ENCODE measurements at regions not wholly inside any gene's neighbourhood (a gene's known extent, or its start where the extent isn't known, plus 50 kb on each side); places are given as distances from the start of the nearest gene placed in this dataset.

DNA sequence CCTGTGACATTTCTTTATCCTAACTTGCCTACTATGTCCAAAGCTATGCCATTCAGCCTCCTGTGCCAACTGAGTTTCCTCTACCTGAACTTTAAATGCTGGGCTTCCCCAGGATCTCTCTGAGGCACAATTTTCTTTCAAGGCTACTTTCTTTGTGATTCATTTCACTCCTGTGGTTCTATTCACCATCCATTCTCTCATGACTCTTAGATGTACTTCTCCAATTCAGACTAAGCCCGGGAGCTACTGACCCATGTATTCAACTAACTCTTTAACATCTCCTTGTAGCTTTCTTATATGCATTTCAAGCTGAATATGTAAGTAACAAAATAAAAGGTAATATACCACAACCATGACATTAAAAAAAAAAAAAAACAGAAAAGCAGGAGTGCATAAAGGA is 738.9 kb upstream of the USP15 start:
- no peak overlapping the region for H3K4me3 ChIP-seq (ENCODE audit: low read length)
- H3K9ac ChIP-seq (ENCODE audit: low read depth, low read length), result no peak overlapping the region
- no peaks in the 10 kb centered on the region for H3K27me3 ChIP-seq (ENCODE audit: control insufficient read depth, insufficient read depth, low read length)
- H3K9me3 ChIP-seq (replicated peaks; ENCODE audit: low read length), result peaks cover 4% of the 10 kb centered on the region
- no peaks in the 10 kb centered on the region for H3K4me1 ChIP-seq (ENCODE audit: control insufficient read depth, insufficient read depth, low read length)
- H3K36me3 ChIP-seq (ENCODE audit: insufficient read depth, low read length), result no peaks in the 10 kb centered on the region
- no peak overlapping the region for H3K4me2 ChIP-seq (ENCODE audit: low read length)

- H3K9ac ChIP-seq (ENCODE audit: low read depth, low read length), result no peak overlapping the region
- no peaks in the 10 kb centered on the region for H3K36me3 ChIP-seq (ENCODE audit: insufficient read depth, low read length)
- H3K4me1 ChIP-seq (ENCODE audit: control insufficient read depth, insufficient read depth, low read length), result no peaks in the 10 kb centered on the region
- H3K9me3 ChIP-seq (replicated peaks; ENCODE audit: low read length), result peaks cover 6% of the 10 kb centered on the region
- H3K4me3 ChIP-seq (ENCODE audit: low read length), result no peak overlapping the region
- no peak overlapping the region for H3K4me2 ChIP-seq (ENCODE audit: low read length)
- H3K27me3 ChIP-seq (ENCODE audit: control insufficient read depth, insufficient read depth, low read length), result no peaks in the 10 kb centered on the region
Measured at GRCh38 chr12:61523276-61523992, 736.8 kb upstream of the USP15 start.

DNA sequence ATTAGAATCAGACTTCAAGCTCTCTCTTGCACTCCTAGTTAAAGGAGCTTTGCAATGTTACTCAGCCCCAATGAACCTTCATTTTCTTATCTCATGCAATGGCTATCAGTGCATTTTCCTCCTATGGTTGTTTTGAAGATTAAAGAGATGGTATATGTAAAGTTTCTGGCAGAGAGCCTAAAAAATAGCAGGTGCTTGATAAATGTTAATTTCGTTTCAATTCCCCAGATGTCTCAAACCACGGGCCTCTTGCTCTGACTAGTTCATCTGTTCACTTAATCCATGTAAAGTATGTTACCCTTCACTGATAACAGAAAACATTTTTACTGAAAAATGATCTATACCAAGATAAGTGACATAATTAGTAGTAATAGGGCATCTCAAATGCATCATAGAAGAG is 735.4 kb upstream of the USP15 start:
- no peak overlapping the region for H3K9ac ChIP-seq (ENCODE audit: low read depth, low read length)
- H3K4me1 ChIP-seq (ENCODE audit: control insufficient read depth, insufficient read depth, low read length), result no peaks in the 10 kb centered on the region
- peaks cover 6% of the 10 kb centered on the region for H3K9me3 ChIP-seq (replicated peaks; ENCODE audit: low read length)
- no peak overlapping the region for H3K4me2 ChIP-seq (ENCODE audit: low read length)
- no peaks in the 10 kb centered on the region for H3K36me3 ChIP-seq (ENCODE audit: insufficient read depth, low read length)
- no peaks in the 10 kb centered on the region for H3K27me3 ChIP-seq (ENCODE audit: control insufficient read depth, insufficient read depth, low read length)
- H3K4me3 ChIP-seq (ENCODE audit: low read length), result no peak overlapping the region

GRCh38 chr12:61525331-61525730 is 734.9 kb upstream of the USP15 start:
- Histone ChIP-seq H3K9ac (ENCODE audit: low read depth, low read length) (no peak overlapping the region), H3K36me3 (ENCODE audit: insufficient read depth, low read length) (no peaks in the 10 kb centered on the region), H3K4me2 (ENCODE audit: low read length) (no peak overlapping the region), H3K9me3 (replicated peaks; ENCODE audit: low read length) (peaks cover 6% of the 10 kb centered on the region), H3K27me3 (ENCODE audit: control insufficient read depth, insufficient read depth, low read length) (no peaks in the 10 kb centered on the region), H3K4me3 (ENCODE audit: low read length) (no peak overlapping the region), H3K4me1 (ENCODE audit: control insufficient read depth, insufficient read depth, low read length) (no peaks in the 10 kb centered on the region)

DNA sequence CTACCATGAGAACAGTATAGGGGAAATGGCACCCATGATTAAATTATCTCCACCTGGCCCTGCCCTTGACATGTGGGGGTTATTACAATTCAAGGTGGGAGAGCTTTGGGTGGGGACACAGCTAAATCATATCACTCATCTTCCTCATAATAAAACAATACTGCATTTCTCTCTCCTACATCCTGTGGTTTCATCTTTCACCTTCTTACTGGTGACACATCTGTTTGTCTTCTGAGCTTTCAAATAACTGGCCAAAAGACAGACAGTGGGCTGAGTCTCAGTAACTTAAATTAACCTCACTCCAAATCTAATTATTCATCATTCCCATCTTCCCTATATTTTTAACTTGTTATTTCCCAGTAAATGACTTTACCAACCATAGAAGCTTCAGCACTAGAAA is 729.7 kb upstream of the USP15 start:
- Histone ChIP-seq H3K9me3 (replicated peaks; ENCODE audit: low read length) (peaks cover 6% of the 10 kb centered on the region), H3K4me3 (ENCODE audit: low read length) (no peak overlapping the region), H3K4me1 (ENCODE audit: control insufficient read depth, insufficient read depth, low read length) (no peaks in the 10 kb centered on the region), H3K36me3 (ENCODE audit: insufficient read depth, low read length) (no peaks in the 10 kb centered on the region), H3K27me3 (ENCODE audit: control insufficient read depth, insufficient read depth, low read length) (no peaks in the 10 kb centered on the region), H3K4me2 (ENCODE audit: low read length) (no peak overlapping the region), H3K9ac (ENCODE audit: low read depth, low read length) (no peak overlapping the region)

- no peaks in the 10 kb centered on the region for H3K36me3 ChIP-seq (ENCODE audit: insufficient read depth, low read length)
- H3K4me1 ChIP-seq (ENCODE audit: control insufficient read depth, insufficient read depth, low read length), result no peaks in the 10 kb centered on the region
- peaks cover 3% of the 10 kb centered on the region for H3K9me3 ChIP-seq (replicated peaks; ENCODE audit: low read length)
- no peak overlapping the region for H3K4me3 ChIP-seq (ENCODE audit: low read length)
- H3K27me3 ChIP-seq (ENCODE audit: control insufficient read depth, insufficient read depth, low read length), result no peaks in the 10 kb centered on the region
- H3K4me2 ChIP-seq (ENCODE audit: low read length), result no peak overlapping the region
- H3K9ac ChIP-seq (ENCODE audit: low read depth, low read length), result no peak overlapping the region
Measured at GRCh38 chr12:61531195-61531594, 729.0 kb upstream of the USP15 start.

- no peak overlapping the region for H3K4me2 ChIP-seq (ENCODE audit: low read length)
- no peaks in the 10 kb centered on the region for H3K9me3 ChIP-seq (replicated peaks; ENCODE audit: low read length)
- no peak overlapping the region for H3K4me3 ChIP-seq (ENCODE audit: low read length)
- H3K27me3 ChIP-seq (ENCODE audit: control insufficient read depth, insufficient read depth, low read length), result no peaks in the 10 kb centered on the region
- H3K4me1 ChIP-seq (ENCODE audit: control insufficient read depth, insufficient read depth, low read length), result no peaks in the 10 kb centered on the region
- H3K36me3 ChIP-seq (ENCODE audit: insufficient read depth, low read length), result no peaks in the 10 kb centered on the region
- no peak overlapping the region for H3K9ac ChIP-seq (ENCODE audit: low read depth, low read length)
Measured at GRCh38 chr12:61536117-61536516, 724.1 kb upstream of the USP15 start.

DNA sequence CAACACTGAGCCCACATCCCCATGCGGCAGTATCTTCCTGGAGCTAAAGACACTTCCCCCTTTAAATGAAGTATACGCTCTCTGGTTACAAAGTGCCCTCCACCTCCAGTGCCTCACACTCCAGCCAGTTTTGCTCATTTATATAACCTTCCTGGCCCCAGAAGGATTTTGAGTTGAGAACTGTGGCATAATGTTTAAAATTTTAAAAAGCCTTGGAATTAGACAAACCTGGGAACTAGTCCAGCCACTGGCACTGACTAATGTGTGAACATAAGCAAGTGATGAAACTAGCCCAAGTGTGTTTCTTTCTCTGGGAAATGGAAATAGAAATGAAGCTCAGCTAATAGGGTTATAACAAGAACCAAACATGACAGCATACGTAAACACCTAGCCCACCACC is 723.7 kb upstream of the USP15 start:
- Histone ChIP-seq H3K4me3 (ENCODE audit: low read length) (no peak overlapping the region), H3K36me3 (ENCODE audit: insufficient read depth, low read length) (no peaks in the 10 kb centered on the region), H3K4me2 (ENCODE audit: low read length) (no peak overlapping the region), H3K9me3 (replicated peaks; ENCODE audit: low read length) (no peaks in the 10 kb centered on the region), H3K9ac (ENCODE audit: low read depth, low read length) (no peak overlapping the region), H3K27me3 (ENCODE audit: control insufficient read depth, insufficient read depth, low read length) (no peaks in the 10 kb centered on the region), H3K4me1 (ENCODE audit: control insufficient read depth, insufficient read depth, low read length) (no peaks in the 10 kb centered on the region)

DNA sequence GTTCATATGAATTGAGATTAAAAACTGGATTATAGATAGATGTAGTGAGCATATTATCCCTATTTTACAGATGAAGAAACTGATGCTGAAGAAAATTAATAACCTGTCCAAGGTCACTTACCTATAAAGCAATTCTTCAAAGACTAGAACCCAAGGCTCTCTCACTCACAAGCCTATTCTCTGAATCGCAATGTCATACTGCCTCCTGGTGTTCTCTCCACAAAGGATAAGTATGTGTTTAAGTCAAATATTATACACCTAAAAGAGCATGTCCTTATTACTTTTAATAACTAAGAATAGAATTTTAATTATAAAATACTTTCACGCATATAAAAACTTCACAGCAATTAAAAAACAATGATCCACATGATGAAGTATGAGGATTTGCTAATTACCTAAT is 721.3 kb upstream of the USP15 start:
- Histone ChIP-seq H3K4me1 (ENCODE audit: control insufficient read depth, insufficient read depth, low read length) (no peaks in the 10 kb centered on the region), H3K4me2 (ENCODE audit: low read length) (no peak overlapping the region), H3K9ac (ENCODE audit: low read depth, low read length) (no peak overlapping the region), H3K4me3 (ENCODE audit: low read length) (no peak overlapping the region), H3K36me3 (ENCODE audit: insufficient read depth, low read length) (no peaks in the 10 kb centered on the region), H3K27me3 (ENCODE audit: control insufficient read depth, insufficient read depth, low read length) (no peaks in the 10 kb centered on the region), H3K9me3 (replicated peaks; ENCODE audit: low read length) (no peaks in the 10 kb centered on the region)

DNA sequence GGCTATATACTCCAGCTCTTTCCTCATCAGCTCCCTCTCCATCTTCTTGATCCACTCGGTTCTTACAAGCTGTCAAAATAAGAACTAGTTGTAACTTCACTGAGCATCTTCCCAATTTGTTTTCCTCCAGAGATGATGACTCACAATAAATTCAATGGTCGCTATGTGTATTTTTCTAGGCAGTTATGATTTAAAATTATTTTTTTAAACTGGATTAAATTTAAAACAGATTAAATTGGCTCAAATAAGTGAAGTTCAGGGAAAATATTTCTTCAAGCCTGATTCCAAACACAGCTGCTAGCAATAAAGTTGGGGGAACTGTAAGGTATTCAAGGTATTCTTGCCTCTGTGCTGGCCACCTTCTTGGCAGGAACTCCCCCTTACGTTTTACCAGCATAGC is 717.7 kb upstream of the USP15 start:
- Histone ChIP-seq H3K9ac (ENCODE audit: low read depth, low read length) (no peak overlapping the region), H3K27me3 (ENCODE audit: control insufficient read depth, insufficient read depth, low read length) (no peaks in the 10 kb centered on the region), H3K4me2 (ENCODE audit: low read length) (no peak overlapping the region), H3K4me1 (ENCODE audit: control insufficient read depth, insufficient read depth, low read length) (no peaks in the 10 kb centered on the region), H3K36me3 (ENCODE audit: insufficient read depth, low read length) (no peaks in the 10 kb centered on the region), H3K9me3 (replicated peaks; ENCODE audit: low read length) (no peaks in the 10 kb centered on the region), H3K4me3 (ENCODE audit: low read length) (no peak overlapping the region)

GRCh38 chr12:61546296-61546695 is 713.9 kb upstream of the USP15 start:
- no peaks in the 10 kb centered on the region for H3K4me1 ChIP-seq (ENCODE audit: control insufficient read depth, insufficient read depth, low read length)
- no peak overlapping the region for H3K4me3 ChIP-seq (ENCODE audit: low read length)

DNA sequence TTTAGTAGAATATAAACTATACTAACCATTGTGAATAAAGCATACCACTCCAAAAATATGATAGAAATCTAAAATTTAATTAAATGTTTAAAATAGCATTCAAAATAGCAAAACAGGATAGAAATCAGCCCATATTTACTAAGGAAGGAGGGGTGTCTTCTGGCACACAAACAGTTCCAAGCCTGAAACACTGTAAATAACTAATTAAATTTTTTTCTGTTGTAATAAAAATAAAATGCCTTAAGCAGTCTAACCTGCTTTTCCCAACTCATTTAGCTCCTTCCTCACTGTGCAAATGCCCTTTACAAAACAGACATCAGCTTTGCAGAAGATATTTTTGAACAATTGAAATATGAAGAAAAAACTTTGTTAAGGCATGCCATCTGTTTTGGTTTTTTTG is 707.1 kb upstream of the USP15 start:
- Histone ChIP-seq H3K4me1 (ENCODE audit: control insufficient read depth, insufficient read depth, low read length) (no peaks in the 10 kb centered on the region), H3K27me3 (ENCODE audit: control insufficient read depth, insufficient read depth, low read length) (no peaks in the 10 kb centered on the region), H3K4me2 (ENCODE audit: low read length) (no peak overlapping the region), H3K4me3 (ENCODE audit: low read length) (no peak overlapping the region), H3K9ac (ENCODE audit: low read depth, low read length) (no peak overlapping the region), H3K9me3 (replicated peaks; ENCODE audit: low read length) (peaks cover 3% of the 10 kb centered on the region), H3K36me3 (ENCODE audit: insufficient read depth, low read length) (no peaks in the 10 kb centered on the region)

More at GRCh38 chr12:61546296-61546695, 713.9 kb upstream of the USP15 start:
- no peaks in the 10 kb centered on the region for H3K9me3 ChIP-seq (replicated peaks; ENCODE audit: low read length)
- H3K9ac ChIP-seq (ENCODE audit: low read depth, low read length), result no peak overlapping the region
- H3K4me2 ChIP-seq (ENCODE audit: low read length), result no peak overlapping the region
- H3K27me3 ChIP-seq (ENCODE audit: control insufficient read depth, insufficient read depth, low read length), result no peaks in the 10 kb centered on the region
- H3K36me3 ChIP-seq (ENCODE audit: insufficient read depth, low read length), result no peaks in the 10 kb centered on the region
